ENCODE measurements at regions not wholly inside any gene's neighbourhood (a gene's known extent, or its start where the extent isn't known, plus 50 kb on each side); places are given as distances from the start of the nearest gene placed in this dataset.

DNA sequence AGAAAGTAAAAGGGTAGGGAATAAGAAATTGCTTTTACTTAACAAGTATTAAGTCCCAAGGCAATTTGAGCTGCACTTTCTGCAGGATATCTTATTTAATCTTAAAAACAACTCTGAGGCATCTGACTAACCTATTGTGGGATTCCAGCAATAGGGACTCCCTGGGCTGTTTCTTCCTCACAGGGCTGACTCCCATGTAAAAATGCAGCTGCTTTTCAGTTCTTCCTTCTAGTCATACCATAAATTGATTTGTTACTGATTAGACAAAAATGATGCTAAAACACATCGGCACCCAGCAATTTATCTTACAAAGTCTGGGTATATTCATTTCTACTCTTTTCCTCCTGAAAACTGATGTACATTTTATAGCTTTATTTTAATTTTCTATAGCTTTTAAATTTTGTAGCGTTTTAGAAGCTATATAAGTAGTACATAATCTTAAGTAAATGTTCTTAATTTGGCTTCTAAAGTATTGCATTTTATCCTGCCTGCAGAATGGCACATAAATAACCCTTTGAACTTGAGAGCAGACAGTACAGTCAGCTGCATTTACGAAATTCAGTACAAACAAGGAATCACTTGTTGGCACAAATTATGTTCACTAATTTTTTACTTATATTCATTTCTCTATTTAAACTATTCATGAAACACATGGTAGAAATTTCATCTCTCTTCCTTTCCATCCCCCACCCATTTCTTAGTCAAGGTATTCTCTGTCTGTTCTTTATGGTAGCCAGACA is 102.4 kb upstream of the FRY start:
- no peak for DNase-seq (ENCODE audit: low read depth in 2 of 2)

DNA sequence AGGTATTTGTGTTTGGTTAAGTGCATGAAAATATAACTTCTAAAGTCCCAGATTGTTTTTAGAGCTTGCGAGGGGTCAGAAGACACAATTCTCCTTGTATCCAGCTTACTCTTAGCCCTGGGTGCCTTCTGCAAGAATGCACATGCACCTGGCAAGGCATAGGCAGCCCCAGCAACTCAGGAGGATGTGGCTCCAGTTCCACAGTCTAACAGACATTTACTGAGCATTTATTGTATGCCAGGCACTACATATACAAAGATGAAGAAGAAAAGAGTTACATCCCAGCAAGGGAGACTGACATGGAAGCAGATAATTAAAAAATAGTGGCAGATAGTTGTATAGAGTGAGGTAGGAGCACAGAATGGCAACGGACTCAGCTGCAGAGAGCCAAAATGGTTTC is 101.1 kb upstream of the FRY start:
- DNase-seq (ENCODE audit: low read depth in 2 of 2), result no peak

- no peak for DNase-seq (ENCODE audit: low read depth in 2 of 2)
Observed at GRCh38 chr13:31930901-31931522, 100.6 kb upstream of the FRY start.

- no peak for DNase-seq (ENCODE audit: low read depth in 2 of 2)
Observed at GRCh38 chr13:31937436-31937835, 94.1 kb upstream of the FRY start.

GRCh38 chr13:31940076-31940475 is 91.5 kb upstream of the FRY start:
- no peak for DNase-seq (ENCODE audit: low read depth in 2 of 2)

DNA sequence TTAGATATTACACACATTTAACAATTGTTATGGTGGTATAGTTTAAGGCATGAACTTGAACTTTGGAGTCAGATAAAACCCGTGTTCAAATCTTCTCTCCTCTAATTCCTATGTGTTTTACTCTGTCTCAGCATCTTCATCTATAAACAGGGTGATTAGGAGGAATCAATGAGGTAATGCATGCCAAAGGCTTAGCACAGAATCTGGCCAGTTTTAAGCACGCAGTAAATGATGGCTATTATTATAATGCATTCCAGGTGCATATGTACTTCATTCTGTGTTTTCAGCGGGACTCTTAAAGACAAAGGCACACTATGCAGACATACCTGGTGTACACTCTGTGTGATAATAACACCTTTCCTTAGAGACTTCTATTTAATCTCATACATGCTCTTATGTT is 88.0 kb upstream of the FRY start:
- no peak for DNase-seq (ENCODE audit: low read depth in 2 of 2)

DNA sequence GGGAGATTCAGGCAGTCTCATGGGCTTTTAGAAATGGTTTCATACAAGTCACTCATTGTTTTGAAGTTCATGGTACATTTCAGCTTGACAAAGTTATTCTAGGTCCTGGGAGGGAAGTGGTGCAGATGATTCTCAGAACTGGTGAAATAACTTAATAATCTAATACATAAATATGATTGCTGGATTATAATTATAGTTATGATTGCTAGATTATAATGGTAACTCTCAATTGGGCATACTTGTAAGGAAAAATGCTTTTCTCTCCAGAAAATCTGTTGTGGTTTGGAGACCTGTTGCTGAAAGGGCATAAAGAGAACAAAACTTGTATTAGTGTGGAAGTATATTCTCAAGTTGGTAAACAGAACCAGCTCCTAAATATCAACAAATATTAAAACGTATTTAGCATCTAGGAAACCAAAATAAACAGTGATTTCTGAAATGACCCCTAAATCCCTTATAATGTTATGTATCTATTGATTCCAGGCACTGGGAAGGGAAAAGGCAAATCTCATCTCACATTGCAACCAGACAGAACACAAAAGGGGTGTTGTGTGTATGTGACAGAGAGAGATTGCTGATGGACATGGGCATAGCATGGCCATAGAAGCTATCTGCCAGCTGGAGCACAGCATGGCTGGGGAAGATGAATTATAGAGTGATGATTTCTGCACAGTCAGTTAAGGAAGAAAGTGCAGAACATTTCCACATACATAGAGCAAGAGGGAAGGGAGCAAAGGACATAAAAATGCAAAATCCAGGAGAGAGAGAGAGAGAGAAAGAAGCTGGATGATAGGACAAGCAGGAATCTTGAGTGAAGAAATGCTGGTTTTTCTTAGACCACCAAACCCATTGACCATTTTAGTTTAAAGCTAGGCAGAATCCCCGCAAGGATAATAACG is 87.1 kb upstream of the FRY start:
- no peak for DNase-seq (ENCODE audit: low read depth in 2 of 2)

DNA sequence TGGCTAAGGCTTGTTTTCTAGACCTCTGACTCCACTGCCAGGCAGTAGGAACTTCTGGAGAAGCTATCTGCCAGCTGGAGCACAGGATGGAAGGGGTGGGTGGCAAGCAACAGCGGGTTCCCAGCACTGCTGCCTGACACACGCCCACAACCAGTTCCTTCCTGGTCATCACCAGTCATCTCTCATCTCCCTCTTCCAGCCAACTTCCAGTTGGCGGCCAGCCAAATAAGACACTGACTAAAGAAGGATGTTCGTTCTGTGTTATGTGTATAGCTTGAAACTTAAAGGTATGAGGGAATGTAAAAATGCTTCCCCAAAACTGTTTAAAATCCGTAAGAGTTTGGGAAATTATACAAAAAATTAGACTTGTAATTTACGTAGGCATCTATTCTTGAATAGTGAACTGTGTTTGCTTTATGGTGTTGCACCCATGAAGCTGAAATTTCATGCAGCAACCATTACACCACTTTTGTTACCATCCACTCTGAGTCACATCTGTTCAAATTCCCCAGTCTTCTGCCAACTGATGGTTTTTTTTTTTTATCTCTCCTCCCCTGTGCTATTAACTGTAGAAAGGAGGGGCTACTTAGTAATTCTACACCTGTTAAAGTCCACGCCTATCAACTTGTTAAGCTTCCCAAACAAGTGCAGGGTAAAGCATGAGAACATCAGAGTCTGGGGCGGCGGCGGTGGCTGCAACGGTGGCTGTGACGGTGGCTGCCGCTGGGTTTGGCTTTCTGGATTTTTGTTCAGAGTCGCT is 86.2 kb upstream of the FRY start:
- DNase-seq (ENCODE audit: low read depth in 2 of 2), result no peak

- DNase-seq (ENCODE audit: low read depth in 2 of 2), result no peak
Observed at GRCh38 chr13:31946091-31946770, 85.3 kb upstream of the FRY start.

- no peak for DNase-seq (ENCODE audit: low read depth in 2 of 2)
Observed at GRCh38 chr13:31947105-31947504, 84.5 kb upstream of the FRY start.

DNA sequence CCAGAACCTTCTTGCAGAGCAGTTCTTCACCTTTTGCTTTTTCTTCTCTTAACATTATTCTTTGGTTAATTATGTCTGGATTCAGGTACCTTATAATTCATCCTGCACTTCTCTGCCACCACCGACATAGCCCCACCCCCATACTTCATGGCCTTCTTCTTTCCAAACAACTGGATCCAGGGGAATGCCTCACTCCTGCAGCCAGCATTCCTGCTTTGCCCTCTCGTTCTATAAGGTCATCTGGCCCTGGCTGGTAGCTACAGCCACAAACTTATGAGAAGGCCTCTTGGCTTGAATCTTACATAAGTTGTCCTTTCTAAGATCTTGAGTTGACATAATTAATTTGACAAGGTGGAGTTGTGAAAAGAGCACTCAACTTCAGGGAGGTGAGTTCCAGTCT is 84.1 kb upstream of the FRY start:
- no peak for DNase-seq (ENCODE audit: low read depth in 2 of 2)

GRCh38 chr13:31949486-31949885 is 82.1 kb upstream of the FRY start:
- no peak for DNase-seq (ENCODE audit: low read depth in 2 of 2)

GRCh38 chr13:31950111-31950815 is 81.3 kb upstream of the FRY start:
- no peak for DNase-seq (ENCODE audit: low read depth in 2 of 2)

GRCh38 chr13:31951215-31951678 is 80.3 kb upstream of the FRY start:
- peak in 1 of 2 donors; percentile 2 for DNase-seq (ENCODE audit: low read depth in 2 of 2)

GRCh38 chr13:31952641-31953380 is 78.8 kb upstream of the FRY start:
- no peak for DNase-seq (ENCODE audit: low read depth in 2 of 2)

GRCh38 chr13:31955101-31955500 is 76.5 kb upstream of the FRY start:
- DNase-seq (ENCODE audit: low read depth in 2 of 2), result no peak

DNA sequence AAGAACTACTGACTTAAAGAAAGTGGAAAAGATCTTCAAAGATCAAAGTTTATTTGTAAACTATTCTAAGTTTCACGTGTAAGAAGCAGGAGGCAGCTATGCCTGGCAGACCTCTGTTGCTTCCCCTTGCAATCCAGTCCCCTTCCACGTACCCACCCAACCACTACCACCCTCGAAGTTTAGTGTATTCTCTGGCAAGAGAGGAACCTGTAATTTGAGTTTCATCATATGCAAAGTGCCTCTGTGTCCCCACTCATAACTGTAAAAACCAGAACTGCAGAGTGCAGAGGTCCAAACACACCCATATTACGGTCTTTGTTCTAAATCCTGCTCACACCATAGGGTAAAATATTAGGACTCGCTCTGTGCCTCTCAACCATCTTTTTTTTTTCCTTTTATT is 75.8 kb upstream of the FRY start:
- no peak for DNase-seq (ENCODE audit: low read depth in 2 of 2)

GRCh38 chr13:31956980-31957644 is 74.5 kb upstream of the FRY start:
- DNase-seq (ENCODE audit: low read depth in 2 of 2), result no peak

- no peak for DNase-seq (ENCODE audit: low read depth in 2 of 2)
Observed at GRCh38 chr13:31957772-31958171, 73.8 kb upstream of the FRY start.
